AG09309 (cell line): ENCODE measurements at regions not wholly inside any gene's neighbourhood (a gene's known extent, or its start where the extent isn't known, plus 50 kb on each side); places are given as distances from the start of the nearest gene placed in this dataset.

ENCODE experiments used
- DNase-seq: peaks from one replicate; pipeline ENCODE4 v3.0.0-alpha.2; 2010; ENCODE audit warnings: low read depth
- H3K4me3 ChIP-seq: 2 replicates; pipeline ENCODE4 v1.5.1; 2011; ENCODE audit warnings: mild to moderate bottlenecking, low read depth, low read length, moderate library complexity; ENCODE audit not compliant: control insufficient read depth
- CTCF ChIP-seq: IDR thresholded peaks from 2 replicates; pipeline ENCODE4 v1.5.1; 2011; ENCODE audit warnings: mild to moderate bottlenecking, low read depth, low read length, inconsistent platforms; ENCODE audit not compliant: insufficient read depth, control insufficient read depth; ENCODE audit errors: missing control alignments

DNA sequence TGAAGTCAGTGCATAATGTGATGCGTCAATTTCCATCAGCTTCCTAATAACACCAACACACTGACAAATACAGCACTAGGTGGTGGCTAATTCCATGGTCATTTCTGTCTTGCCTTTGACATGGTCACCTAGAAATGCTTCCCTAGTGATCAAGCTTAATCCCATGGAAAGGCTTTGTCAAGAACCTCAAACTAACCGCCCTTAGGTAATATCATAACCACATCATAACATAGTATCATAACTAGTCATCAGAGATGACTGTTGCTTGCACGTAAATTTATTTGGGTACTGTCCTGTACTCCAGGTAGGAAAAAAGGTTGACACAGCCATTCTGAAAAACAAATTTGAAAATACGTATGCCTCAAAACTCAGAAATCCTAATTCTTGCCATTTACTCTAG, 471.8 kb downstream of the IRS1 start:
- no peak for DNase-seq
- H3K4me3 ChIP-seq = no peak overlapping the region
- TF ChIP-seq CTCF = no peak

- DNase-seq = no peak
- no peak overlapping the region for H3K4me3 ChIP-seq
- no peak for TF ChIP-seq CTCF
These were observed 474.1 kb downstream of the IRS1 start for GRCh38 chr2:226325526-226325925.

DNA sequence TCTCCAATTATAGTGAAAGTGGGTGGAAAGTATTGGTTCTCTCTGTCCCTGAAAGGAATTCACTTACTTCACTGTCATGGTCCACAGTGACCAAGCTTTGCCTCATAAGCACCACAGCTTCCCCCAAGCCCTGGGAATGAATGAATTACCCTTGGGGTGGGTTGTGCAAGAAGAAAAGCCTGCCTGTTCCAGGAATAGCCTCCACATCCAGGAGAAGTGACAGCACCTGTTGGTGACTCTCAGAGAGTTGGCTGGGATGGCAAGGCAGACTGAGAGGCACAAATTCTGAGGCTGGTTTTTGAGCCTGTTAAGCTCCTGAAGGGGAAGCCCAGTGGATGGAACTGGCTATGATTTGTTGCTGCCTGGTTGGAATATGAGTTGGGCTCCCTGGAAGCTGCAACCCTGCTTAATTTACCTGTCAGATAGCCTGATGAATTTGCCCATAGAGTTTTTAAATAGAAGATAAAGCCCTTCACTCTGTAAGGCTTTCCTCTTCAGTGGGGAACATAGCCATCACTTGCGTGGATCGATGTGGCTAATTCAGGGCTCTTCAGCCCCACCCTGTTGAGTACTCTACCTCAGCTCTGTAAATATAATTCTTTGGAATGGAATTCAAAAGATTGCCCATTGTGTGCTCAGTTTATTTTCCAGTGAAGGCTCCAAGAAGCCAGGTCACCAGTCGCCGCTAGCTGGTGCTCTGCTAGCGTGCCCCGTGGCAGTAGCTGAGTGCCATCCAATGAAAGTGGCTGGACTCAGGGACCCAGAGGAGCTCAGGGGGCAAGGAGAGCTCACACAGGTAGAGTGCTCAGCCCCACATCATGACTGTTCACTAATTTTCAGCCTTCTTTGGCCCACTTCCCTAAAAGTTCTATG, 479.3 kb downstream of the IRS1 start:
- TF ChIP-seq CTCF = no peak

DNA sequence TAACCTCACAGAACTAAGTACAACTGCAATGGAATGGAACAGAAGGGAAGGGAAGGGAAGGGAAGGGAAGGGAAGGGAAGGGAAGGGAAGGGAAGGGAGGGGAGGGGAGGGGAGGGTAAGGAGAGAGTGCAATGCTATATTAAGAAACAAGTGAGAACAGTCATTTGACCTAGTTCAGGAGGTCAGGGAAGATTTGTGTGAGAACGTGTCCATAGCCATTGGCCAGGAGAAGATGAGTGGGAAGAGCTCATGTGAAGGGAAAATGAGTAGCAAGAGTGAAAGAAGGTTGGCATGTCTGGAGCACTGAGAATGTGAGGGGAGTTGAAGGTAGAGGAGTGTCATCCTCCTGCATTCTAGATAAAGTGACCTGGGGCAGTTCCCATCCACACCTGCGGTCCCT, 481.6 kb downstream of the IRS1 start:
- no peak overlapping the region for H3K4me3 ChIP-seq
- DNase-seq = no peak

More for the DNA sequence above, 479.3 kb downstream of the IRS1 start:
- no peak overlapping the region for H3K4me3 ChIP-seq
- no peak for DNase-seq

DNA sequence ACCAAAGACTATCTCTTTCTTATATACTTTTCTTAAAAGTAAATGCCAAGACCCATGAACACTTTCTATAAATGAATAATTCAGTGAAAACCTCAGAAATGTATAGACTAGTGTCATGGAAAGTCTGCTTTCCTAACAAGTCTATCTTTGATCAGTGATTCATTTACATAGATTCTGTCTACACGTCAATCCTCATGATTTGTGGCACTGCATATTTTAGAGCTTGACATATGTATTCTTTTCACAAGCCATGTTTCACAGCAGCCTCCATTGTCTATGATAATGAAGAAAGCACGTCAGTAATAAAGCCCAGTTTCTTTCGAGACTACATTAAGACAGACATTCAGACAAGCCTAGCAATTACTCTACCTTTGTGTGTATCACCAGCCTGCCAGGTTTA, 486.6 kb downstream of the IRS1 start:
- DNase-seq = no peak
- TF ChIP-seq CTCF = no peak
- no peak overlapping the region for H3K4me3 ChIP-seq

More for the DNA sequence above, 481.6 kb downstream of the IRS1 start:
- TF ChIP-seq CTCF = no peak

- no peak for TF ChIP-seq CTCF
- no peak for DNase-seq
- H3K4me3 ChIP-seq = no peak overlapping the region
These were observed 487.5 kb downstream of the IRS1 start for GRCh38 chr2:226312155-226312554.
